Epithelial cell of proximal tubule (primary cell): ENCODE measurements at regions not wholly inside any gene's neighbourhood (a gene's known extent, or its start where the extent isn't known, plus 50 kb on each side); places are given as distances from the start of the nearest gene placed in this dataset.

Source experiments
- DNase-seq: peaks from one replicate; pipeline ENCODE4 v3.0.0-alpha.2; 2011; ENCODE audit warnings: low read depth
- H3K4me3 ChIP-seq: 2 replicates; pipeline ENCODE4 v1.5.1; 2011; ENCODE audit warnings: low read depth, mild to moderate bottlenecking, low read length
- CTCF ChIP-seq: conservative IDR thresholded peaks from 2 replicates; pipeline ENCODE4 v1.5.1; 2012; ENCODE audit warnings: low read depth, mild to moderate bottlenecking, low read length

- TF ChIP-seq CTCF: no peak
- no peak for DNase-seq
- no peak overlapping the region for H3K4me3 ChIP-seq
Observed at GRCh38 chr22:48362721-48363404, 1464.8 kb downstream of the BRD1 start.

GRCh38 chr22:48361099-48361639 lies 1466.5 kb downstream of the BRD1 start:
- no peak for TF ChIP-seq CTCF
- no peak for DNase-seq
- H3K4me3 ChIP-seq: no peak overlapping the region

GRCh38 chr22:48359613-48359965 lies 1468.1 kb downstream of the BRD1 start:
- no peak overlapping the region for H3K4me3 ChIP-seq
- DNase-seq: no peak
- no peak for TF ChIP-seq CTCF

GRCh38 chr22:48358886-48359612 lies 1468.6 kb downstream of the BRD1 start:
- H3K4me3 ChIP-seq: no peak overlapping the region
- DNase-seq: no peak
- TF ChIP-seq CTCF: no peak

- DNase-seq: no peak
Observed at GRCh38 chr22:48357961-48358360, 1469.7 kb downstream of the BRD1 start.

GRCh38 chr22:48357196-48357595 lies 1470.5 kb downstream of the BRD1 start:
- no peak for DNase-seq
- no peak for TF ChIP-seq CTCF
- H3K4me3 ChIP-seq: no peak overlapping the region

More at GRCh38 chr22:48357961-48358360, 1469.7 kb downstream of the BRD1 start:
- TF ChIP-seq CTCF: no peak
- H3K4me3 ChIP-seq: no peak overlapping the region

- no peak overlapping the region for H3K4me3 ChIP-seq
- no peak for DNase-seq
- TF ChIP-seq CTCF: no peak
Observed at GRCh38 chr22:48356731-48357130, 1470.9 kb downstream of the BRD1 start.
